Cardiac septum (tissue), 1 donor: ENCODE measurements at regions not wholly inside any gene's neighbourhood (a gene's known extent, or its start where the extent isn't known, plus 50 kb on each side); places are given as distances from the start of the nearest gene placed in this dataset.

ENCODE experiments used
- DNase-seq: peaks from one replicate; pipeline ENCODE4 v3.0.0-alpha.2; 2020; ENCODE audit warnings: low spot score
- intact Hi-C: fragments of 100-400 bp; cut with DNase I; formaldehyde crosslinking; loops from one replicate; pipeline ENCODE4 v1.14.0; 2022
- donor health status: DM: no; HTN: no; CAD: no.

DNA sequence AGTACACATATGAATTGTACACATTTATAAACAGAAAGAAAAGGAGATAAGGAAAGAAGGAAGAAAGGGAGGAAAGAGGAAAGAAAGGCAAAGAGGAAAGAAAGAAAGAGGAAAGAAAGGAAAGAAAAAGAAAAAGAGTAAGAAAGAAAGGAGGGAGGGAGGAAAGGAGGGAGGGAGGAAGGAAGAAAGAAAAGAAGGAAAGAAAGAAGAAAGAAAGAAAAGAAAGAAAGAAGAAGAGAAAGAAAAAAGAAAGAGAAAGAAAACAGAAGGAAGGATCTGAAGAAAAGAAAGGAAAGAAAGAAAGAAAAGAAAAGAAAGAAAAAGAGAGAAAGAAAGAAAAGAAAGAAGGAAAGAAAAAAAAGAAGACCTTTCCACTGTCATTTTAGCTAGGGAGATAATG lies 571.4 kb upstream of the SALL1 start:
- intact Hi-C loops = no loop called here
- no peak for DNase-seq

GRCh38 chr16:51719376-51719775 lies 568.3 kb upstream of the SALL1 start:
- intact Hi-C loops = no loop called here

DNA sequence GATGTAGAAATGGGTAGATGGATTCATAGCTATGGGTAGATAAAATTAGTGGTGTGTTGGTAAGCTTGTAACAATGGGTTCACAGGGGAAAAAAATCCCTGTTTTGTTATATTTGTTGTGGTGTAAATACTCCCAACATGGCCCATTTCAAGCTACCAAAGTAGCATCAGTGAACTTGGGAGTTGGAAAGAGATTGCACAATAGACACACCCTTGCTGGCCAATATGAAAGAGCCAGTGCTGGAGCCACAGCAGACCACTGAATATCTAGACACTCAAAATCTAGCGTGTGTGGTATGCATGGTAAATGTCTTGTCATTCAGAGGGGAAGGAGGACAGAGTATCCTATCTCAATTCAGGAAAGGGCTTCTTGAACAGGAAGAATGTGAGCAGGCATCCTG lies 565.1 kb upstream of the SALL1 start:
- DNase-seq = no peak
- intact Hi-C loops = no loop called here

More at GRCh38 chr16:51719376-51719775, 568.3 kb upstream of the SALL1 start:
- DNase-seq = no peak

DNA sequence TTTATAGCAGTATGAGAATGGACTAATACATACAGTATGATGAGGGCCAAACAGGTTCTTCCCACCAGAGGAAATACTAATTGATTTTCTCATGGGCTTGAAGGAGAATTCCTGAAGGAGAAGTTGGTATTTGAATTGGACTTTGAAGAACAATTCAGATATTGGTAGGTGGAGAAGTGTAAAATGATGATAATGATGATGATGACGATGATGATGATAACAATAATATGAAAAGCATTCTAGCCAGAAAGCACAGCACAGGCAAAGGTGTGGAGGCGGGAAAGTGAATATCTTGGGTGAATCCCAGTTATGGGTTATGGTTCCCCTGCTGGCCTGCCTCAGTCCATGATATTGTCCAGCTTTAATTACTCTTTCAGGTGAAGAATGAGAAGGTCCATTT lies 562.4 kb upstream of the SALL1 start:
- intact Hi-C loops = no loop called here
- no peak for DNase-seq

- DNase-seq = no peak
- intact Hi-C loops = no loop called here
Observed at GRCh38 chr16:51710905-51711563, 560.0 kb upstream of the SALL1 start.

DNA sequence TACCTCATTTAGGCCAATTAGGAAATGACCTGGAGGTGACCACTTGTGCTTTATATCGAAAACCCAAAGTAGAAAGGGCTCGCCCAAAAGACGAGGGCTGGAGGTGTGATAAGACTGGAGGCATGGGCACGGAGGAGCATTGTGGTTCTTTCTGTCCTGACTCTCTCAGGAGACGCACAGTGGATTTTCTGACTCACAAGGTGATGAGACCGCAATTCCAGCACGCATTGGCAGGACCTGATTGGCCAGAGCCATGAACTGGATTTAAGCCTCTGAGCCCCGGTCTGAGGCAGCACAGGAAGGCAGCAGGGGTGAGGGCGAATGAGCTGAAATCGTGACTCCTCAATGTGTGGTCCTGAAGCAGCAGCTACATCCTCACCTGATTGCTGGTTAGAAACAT lies 559.1 kb upstream of the SALL1 start:
- intact Hi-C loops = no loop called here
- DNase-seq = no peak

- DNase-seq = no peak
- intact Hi-C loops = no loop called here
Observed at GRCh38 chr16:51708861-51709260, 557.8 kb upstream of the SALL1 start.

GRCh38 chr16:51707666-51708065 lies 556.6 kb upstream of the SALL1 start:
- DNase-seq = no peak
- intact Hi-C loops = no loop called here

DNA sequence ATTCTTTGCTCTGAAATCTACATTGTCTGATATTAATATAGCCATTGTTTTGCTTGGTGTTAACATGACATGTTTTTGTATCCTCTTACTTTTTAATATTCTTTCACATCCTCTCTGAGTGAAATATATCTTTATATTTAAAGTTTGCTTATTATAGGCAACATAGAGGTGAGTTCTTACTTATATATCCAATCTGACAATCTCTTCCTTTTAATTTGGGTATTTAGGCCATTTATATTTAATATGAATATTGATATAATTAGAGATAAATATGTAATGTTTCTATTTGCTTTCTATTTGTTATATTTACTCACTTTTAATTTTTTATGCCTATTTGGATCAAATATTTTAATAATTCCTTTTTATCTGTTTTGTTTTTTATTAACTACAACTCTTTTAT lies 554.1 kb upstream of the SALL1 start:
- DNase-seq = no peak
- intact Hi-C loops = no loop called here

DNA sequence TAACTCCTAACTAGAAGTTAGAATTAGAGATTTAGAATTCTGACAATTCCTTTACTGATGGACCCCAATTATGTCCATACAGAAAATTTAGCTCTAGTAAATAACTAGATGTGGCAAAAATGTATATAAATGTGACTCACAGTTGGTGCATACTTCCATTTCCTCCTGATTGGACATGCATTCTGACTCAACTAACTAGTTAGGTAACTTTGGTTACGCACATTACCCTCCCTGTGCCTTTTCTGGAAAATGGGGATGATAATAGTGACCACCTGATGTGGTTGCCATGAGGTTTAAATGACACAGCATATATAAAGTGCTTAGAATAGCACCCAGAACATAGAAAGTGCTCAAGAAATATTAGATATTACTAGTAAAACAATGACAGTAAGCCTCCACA lies 550.0 kb upstream of the SALL1 start:
- intact Hi-C loops = no loop called here
- no peak for DNase-seq

GRCh38 chr16:51699686-51700396 lies 548.8 kb upstream of the SALL1 start:
- intact Hi-C loops = no loop called here
- no peak for DNase-seq

- no peak for DNase-seq
- intact Hi-C loops = no loop called here
Observed at GRCh38 chr16:51698647-51699046, 547.6 kb upstream of the SALL1 start.

DNA sequence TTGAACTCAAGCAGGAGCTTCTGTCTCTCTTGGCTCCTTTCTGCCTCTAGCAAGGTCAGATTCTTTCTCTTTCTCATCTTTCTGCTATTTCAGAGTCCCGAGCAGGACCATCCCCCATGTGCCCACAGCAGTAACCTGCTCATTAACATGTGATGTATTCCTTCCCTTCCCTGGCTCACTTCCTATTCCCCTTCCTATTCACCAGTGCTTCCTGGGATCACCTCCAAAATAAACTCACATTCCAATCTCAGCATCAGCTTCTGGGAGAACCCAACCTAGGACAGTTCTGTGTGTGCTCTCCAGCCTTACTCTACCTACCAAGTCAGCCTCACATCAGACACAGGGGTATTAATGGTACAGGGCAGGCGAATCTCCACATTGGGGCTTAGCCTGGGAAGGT lies 546.4 kb upstream of the SALL1 start:
- DNase-seq = no peak
- intact Hi-C loops = no loop called here

- intact Hi-C loops = no loop called here
- no peak for DNase-seq
Observed at GRCh38 chr16:51696376-51696775, 545.3 kb upstream of the SALL1 start.

DNA sequence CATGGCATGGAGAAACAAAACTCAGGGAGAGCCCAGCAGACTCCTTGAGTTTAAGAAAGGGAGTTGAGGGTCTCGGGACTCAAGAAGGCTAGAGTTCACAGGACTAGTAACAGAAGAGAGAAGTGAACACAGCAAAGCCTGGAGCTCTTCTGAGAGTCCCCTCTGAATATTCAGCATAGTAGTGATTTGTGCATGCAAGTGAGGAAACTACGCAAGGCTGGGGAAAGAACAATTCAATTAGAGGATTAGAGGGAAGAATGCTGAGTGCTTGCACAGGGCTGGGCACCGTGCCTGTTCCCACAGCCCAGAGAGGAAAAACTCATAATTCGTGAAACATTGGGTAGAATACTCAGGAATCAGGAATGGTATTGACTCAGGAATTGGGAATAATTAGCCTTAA lies 540.0 kb upstream of the SALL1 start:
- DNase-seq = no peak
- intact Hi-C loops = no loop called here

GRCh38 chr16:51685498-51685897 lies 534.4 kb upstream of the SALL1 start:
- intact Hi-C loops = no loop called here

GRCh38 chr16:51683882-51684281 lies 532.8 kb upstream of the SALL1 start:
- intact Hi-C loops = no loop called here
- no peak for DNase-seq

More at GRCh38 chr16:51685498-51685897, 534.4 kb upstream of the SALL1 start:
- DNase-seq = no peak

GRCh38 chr16:51682905-51683304 lies 531.8 kb upstream of the SALL1 start:
- no peak for DNase-seq
- intact Hi-C loops = no loop called here

- intact Hi-C loops = no loop called here
Observed at GRCh38 chr16:51674615-51675014, 523.5 kb upstream of the SALL1 start.

DNA sequence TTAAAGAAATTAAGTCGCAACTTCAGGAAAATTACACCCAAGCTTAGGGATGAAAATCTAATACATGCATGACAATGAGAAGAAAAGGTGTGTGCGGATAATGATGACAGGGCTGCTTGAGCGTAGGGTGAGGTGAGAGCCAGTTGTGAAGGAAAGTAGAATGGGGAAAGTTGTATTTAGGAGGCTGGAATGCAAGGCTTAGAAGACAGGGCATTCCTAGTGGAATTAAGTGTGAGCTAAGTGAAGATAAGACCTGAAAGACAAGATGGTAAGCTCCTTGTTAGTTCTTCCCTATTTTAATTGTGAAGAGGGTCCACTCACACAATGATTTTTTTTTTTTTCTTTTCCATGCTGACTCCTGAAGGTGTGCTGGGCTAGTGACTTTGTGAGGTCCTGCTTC lies 519.5 kb upstream of the SALL1 start:
- intact Hi-C loops = no loop called here
- DNase-seq = no peak

More at GRCh38 chr16:51674615-51675014, 523.5 kb upstream of the SALL1 start:
- DNase-seq = no peak

- intact Hi-C loops = no loop called here
- DNase-seq = no peak
Observed at GRCh38 chr16:51666821-51667220, 515.8 kb upstream of the SALL1 start.

DNA sequence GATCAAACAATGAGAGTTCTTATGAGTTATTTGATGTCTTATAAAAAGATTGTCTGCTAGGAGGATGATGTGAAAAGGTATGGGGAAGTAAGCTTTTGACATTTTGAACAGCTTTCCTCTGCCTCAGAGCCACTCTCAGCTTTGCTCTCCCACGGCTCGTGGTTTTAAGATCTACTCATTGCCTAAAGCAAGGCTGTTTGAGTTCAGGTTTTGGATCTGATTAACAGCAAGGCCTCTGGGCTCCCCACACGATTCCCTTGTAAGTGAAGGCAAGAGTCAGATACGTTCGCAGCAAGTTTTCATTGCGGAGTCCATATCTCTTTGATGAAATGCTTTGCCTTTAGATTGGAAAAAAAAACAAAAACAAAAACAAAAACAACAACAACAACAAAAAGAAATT lies 515.0 kb upstream of the SALL1 start:
- intact Hi-C loops = no loop called here
- no peak for DNase-seq
